Erythroblast (primary cell): ENCODE measurements at regions not wholly inside any gene's neighbourhood (a gene's known extent, or its start where the extent isn't known, plus 50 kb on each side); places are given as distances from the start of the nearest gene placed in this dataset.

ENCODE experiments used
- GATA1 ChIP-seq: IDR thresholded peaks from 2 replicates; pipeline ENCODE4 v1.6.1; 2011; ENCODE audit warnings: low read depth, mild to moderate bottlenecking, control low read depth, low read length, moderate library complexity
- POLR2A ChIP-seq: IDR thresholded peaks from 2 replicates; pipeline ENCODE4 v1.6.1; 2011; ENCODE audit warnings: mild to moderate bottlenecking, low read length

DNA sequence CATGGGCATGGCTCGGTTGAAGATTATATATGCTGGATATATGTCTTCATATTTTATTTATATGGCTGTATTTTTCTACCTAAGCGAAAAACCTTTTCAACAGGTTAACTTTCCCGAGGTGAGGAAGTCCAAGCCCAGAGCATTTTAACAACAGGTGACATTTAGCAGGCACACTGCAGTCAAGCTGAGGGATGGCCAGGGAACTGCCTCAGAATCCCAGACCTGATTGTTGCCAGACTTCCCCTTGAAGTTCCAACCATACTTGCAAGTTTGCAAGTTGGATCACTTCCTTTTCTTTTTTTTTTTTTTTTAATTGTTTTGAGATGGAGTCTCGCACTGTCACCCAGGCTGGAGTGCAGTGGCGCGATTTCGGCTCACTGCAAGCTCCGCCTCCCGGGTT is 166.0 kb upstream of the FRMD6 start:
- TF ChIP-seq POLR2A (no peak), GATA1 (no peak)
